Esophagus muscularis mucosa (tissue), 3 donors: ENCODE measurements at regions not wholly inside any gene's neighbourhood (a gene's known extent, or its start where the extent isn't known, plus 50 kb on each side); places are given as distances from the start of the nearest gene placed in this dataset.

ENCODE experiments used
- POLR2AphosphoS5 ChIP-seq, 2 donors: sonication (generic); formaldehyde crosslinking; IDR thresholded peaks; one replicate each; pipeline ENCODE4 v1.6.1; 2017; ENCODE audit warnings: antibody characterized with exemption in 2 of 2
- TF ChIP-seq, protein P1 (sequence below), 3 experiments: fragments of 200-600 bp in 2 of 3; fragments of 450-650 bp in 1 of 3; sonication (generic) in 2 of 3; IDR thresholded peaks; one replicate each; pipeline ENCODE4 v1.5.1; 2017 to 2019; ENCODE audit warnings: antibody characterized with exemption in 3 of 3, mild to moderate bottlenecking in 2 of 3, moderate library complexity in 1 of 3

DNA sequence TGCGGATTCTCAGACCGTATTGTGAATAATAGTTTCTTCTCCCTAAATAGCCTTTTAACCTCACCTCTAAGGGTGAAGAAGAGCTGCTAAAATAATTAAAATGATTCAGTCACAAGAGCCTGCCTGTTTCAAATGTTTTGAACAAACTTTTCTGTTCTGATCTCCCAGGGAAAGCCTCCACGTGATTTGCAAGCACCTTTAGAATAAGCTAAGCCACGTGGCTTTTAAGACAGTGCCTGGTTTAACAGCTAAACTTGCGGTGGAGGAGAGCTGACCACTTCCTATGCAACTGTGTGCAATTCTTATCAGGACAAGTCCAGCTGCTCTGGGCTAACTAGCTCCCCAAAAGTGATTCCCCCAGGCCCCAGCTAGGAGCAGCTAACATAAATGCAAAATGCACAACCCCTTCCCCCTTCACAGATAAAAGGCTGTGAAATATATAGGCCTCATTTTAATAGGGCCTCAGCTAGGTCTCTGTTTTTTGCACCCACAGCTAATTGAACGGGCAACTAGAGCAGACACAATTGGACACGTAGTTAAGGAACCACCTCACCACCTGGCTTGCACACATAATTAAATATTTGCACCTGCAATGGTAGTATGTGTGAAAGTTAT is 401.2 kb upstream of the NR2F2 start:
- TF ChIP-seq, protein P1, sequence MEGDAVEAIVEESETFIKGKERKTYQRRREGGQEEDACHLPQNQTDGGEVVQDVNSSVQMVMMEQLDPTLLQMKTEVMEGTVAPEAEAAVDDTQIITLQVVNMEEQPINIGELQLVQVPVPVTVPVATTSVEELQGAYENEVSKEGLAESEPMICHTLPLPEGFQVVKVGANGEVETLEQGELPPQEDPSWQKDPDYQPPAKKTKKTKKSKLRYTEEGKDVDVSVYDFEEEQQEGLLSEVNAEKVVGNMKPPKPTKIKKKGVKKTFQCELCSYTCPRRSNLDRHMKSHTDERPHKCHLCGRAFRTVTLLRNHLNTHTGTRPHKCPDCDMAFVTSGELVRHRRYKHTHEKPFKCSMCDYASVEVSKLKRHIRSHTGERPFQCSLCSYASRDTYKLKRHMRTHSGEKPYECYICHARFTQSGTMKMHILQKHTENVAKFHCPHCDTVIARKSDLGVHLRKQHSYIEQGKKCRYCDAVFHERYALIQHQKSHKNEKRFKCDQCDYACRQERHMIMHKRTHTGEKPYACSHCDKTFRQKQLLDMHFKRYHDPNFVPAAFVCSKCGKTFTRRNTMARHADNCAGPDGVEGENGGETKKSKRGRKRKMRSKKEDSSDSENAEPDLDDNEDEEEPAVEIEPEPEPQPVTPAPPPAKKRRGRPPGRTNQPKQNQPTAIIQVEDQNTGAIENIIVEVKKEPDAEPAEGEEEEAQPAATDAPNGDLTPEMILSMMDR (IDR thresholded peaks at IDR 0.05), result no peak
- TF ChIP-seq POLR2AphosphoS5 (IDR thresholded peaks at IDR 0.05), result no peak
